ENCODE measurements at regions not wholly inside any gene's neighbourhood (a gene's known extent, or its start where the extent isn't known, plus 50 kb on each side); places are given as distances from the start of the nearest gene placed in this dataset.

GRCh38 chr7:7044806-7045205, 137.5 kb upstream of the C1GALT1 start:
- TF ChIP-seq EZH2 (IDR thresholded peaks at IDR 0.05; ENCODE audit: insufficient read depth, low read length) (no peak), CTCF (IDR thresholded peaks at IDR 0.05; ENCODE audit: insufficient read depth, low read depth, low read length) (no peak)
- DNase-seq (ENCODE audit: low read depth) (no peak), FAIRE-seq (no peak)
- H3K4me1 ChIP-seq (ENCODE audit: insufficient read depth, low read length): no peaks in the 10 kb centered on the region
- Mint-ChIP-seq H3K4me3 (ENCODE audit: unreplicated experiment) (no peak overlapping the region), H3K9me3 (ENCODE audit: unreplicated experiment) (peaks cover 11% of the 10 kb centered on the region), H3K36me3 (ENCODE audit: low read depth, unreplicated experiment) (no peaks in the 10 kb centered on the region), H3K27me3 (ENCODE audit: low read depth, unreplicated experiment) (no peaks in the 10 kb centered on the region), H3K27ac (ENCODE audit: unreplicated experiment) (no peak overlapping the region), H3K4me1 (ENCODE audit: low read depth, unreplicated experiment) (no peaks in the 10 kb centered on the region)
- no peaks in the 10 kb centered on the region for H3K79me2 ChIP-seq (ENCODE audit: insufficient read depth, low read length)
- no peaks in the 10 kb centered on the region for H3K9me3 ChIP-seq (ENCODE audit: insufficient read depth, low read depth, low read length)
- H3K27me3 ChIP-seq (ENCODE audit: insufficient read depth, low read length): no peaks in the 10 kb centered on the region
- H3K9ac ChIP-seq (ENCODE audit: low read length): no peak overlapping the region
- H3K36me3 ChIP-seq (ENCODE audit: insufficient read depth, low read length): no peaks in the 10 kb centered on the region
- no peak overlapping the region for H3K4me3 ChIP-seq (ENCODE audit: insufficient read depth, low read depth, low read length)
- H4K20me1 ChIP-seq (ENCODE audit: insufficient read depth, low read length): no peaks in the 10 kb centered on the region
- no peak overlapping the region for H3K27ac ChIP-seq (ENCODE audit: low read depth, low read length)
- H2AFZ ChIP-seq (ENCODE audit: low read depth, low read length): no peak overlapping the region
- no peak overlapping the region for H3K4me2 ChIP-seq (ENCODE audit: low read length)

- Histone ChIP-seq H3K4me2 (ENCODE audit: low read length) (no peak overlapping the region), H3K4me3 (ENCODE audit: insufficient read depth, low read depth, low read length) (no peak overlapping the region)
- no peak for FAIRE-seq
Observed at GRCh38 chr7:7048213-7048612, 134.1 kb upstream of the C1GALT1 start.

More at GRCh38 chr7:7048213-7048612, 134.1 kb upstream of the C1GALT1 start:
- no peaks in the 10 kb centered on the region for H3K36me3 ChIP-seq (ENCODE audit: insufficient read depth, low read length)
- Mint-ChIP-seq H3K36me3 (ENCODE audit: low read depth, unreplicated experiment) (no peaks in the 10 kb centered on the region), H3K27me3 (ENCODE audit: low read depth, unreplicated experiment) (no peaks in the 10 kb centered on the region), H3K4me3 (ENCODE audit: unreplicated experiment) (no peak overlapping the region), H3K9me3 (ENCODE audit: unreplicated experiment) (peaks cover 7% of the 10 kb centered on the region), H3K27ac (ENCODE audit: unreplicated experiment) (no peak overlapping the region), H3K4me1 (ENCODE audit: low read depth, unreplicated experiment) (no peaks in the 10 kb centered on the region)
- no peak overlapping the region for H3K9ac ChIP-seq (ENCODE audit: low read length)
- H3K27me3 ChIP-seq (ENCODE audit: insufficient read depth, low read length): no peaks in the 10 kb centered on the region
- no peaks in the 10 kb centered on the region for H3K79me2 ChIP-seq (ENCODE audit: insufficient read depth, low read length)
- no peak overlapping the region for H3K27ac ChIP-seq (ENCODE audit: low read depth, low read length)
- H3K9me3 ChIP-seq (ENCODE audit: insufficient read depth, low read depth, low read length): no peaks in the 10 kb centered on the region
- no peak for DNase-seq (ENCODE audit: low read depth)
- no peaks in the 10 kb centered on the region for H4K20me1 ChIP-seq (ENCODE audit: insufficient read depth, low read length)
- H2AFZ ChIP-seq (ENCODE audit: low read depth, low read length): no peak overlapping the region
- no peaks in the 10 kb centered on the region for H3K4me1 ChIP-seq (ENCODE audit: insufficient read depth, low read length)
- no peak for TF ChIP-seq EZH2 (IDR thresholded peaks at IDR 0.05; ENCODE audit: insufficient read depth, low read length)
- TF ChIP-seq CTCF (IDR thresholded peaks at IDR 0.05; ENCODE audit: insufficient read depth, low read depth, low read length): no peak

Data from astrocyte (in vitro differentiated cells and primary cell).